SK-N-SH (cell line): ENCODE measurements at regions not wholly inside any gene's neighbourhood (a gene's known extent, or its start where the extent isn't known, plus 50 kb on each side); places are given as distances from the start of the nearest gene placed in this dataset.
A peak's percentile ranks its signal among the peaks of the same experiment; 100 is the strongest.

Source experiments
- CTCF ChIA-PET: fragments of 300-600, 350-600 bp; formaldehyde crosslinking; extraction: SDS; loops from one replicate; lab custom pipeline; 2021; lab: Yijun Ruan, JAX
- POLR2A ChIA-PET: fragments of 350-600 bp; sonication (Branson Sonifier 250); formaldehyde crosslinking; extraction: SDS; loops from one replicate; lab custom pipeline; 2020; ENCODE audit warnings: antibody characterized with exemption, inconsistent platforms; lab: Yijun Ruan, JAX
- DNase-seq: peaks from one replicate; pipeline ENCODE4 v3.0.0; 2012
- H2AFZ ChIP-seq: fragments of 200-600 bp; sonication (generic); 2 replicates; pipeline ENCODE4 v1.8.1; 2016; ENCODE audit warnings: antibody characterized with exemption, mild to moderate bottlenecking, low read depth
- H3F3A ChIP-seq: fragments of 200-600 bp; sonication (generic); replicated peaks from 2 replicates; pipeline ENCODE3; 2016; ENCODE audit warnings: antibody characterized with exemption, mild to moderate bottlenecking; ENCODE audit not compliant: insufficient read depth
- H3K27ac ChIP-seq, 2 experiments: fragments of 200-500 bp in 1 of 2; fragments of 200-600 bp in 1 of 2; sonication (Bioruptor generic) in 1 of 2; sonication (generic), shearing (Covaris generic) in 1 of 2; 2 replicates each; pipeline versions ENCODE4 v1.5.1 to v1.6.1; 2014 to 2016; ENCODE audit warnings: low read depth in 2 of 2, inconsistent platforms in 1 of 2, low read length in 1 of 2, mild to moderate bottlenecking in 1 of 2, mixed read lengths in 1 of 2
- H3K27me3 ChIP-seq: fragments of 200-600 bp; sonication (generic), shearing (Covaris generic); 2 replicates; pipeline ENCODE4 v1.6.1; 2016; ENCODE audit warnings: mixed run types; ENCODE audit not compliant: insufficient read depth
- H3K36me3 ChIP-seq, 2 experiments: fragments of 200-500 bp in 1 of 2; fragments of 200-600 bp in 1 of 2; sonication (Bioruptor generic) in 1 of 2; sonication (generic) in 1 of 2; replicated peaks in 1 of 2; 2 replicates each; pipeline versions ENCODE3 to v1.5.1; 2014 to 2016; ENCODE audit warnings: low read length in 1 of 2, mild to moderate bottlenecking in 1 of 2; ENCODE audit not compliant: insufficient read depth in 2 of 2, control insufficient read depth in 1 of 2
- H3K4me1 ChIP-seq, 2 experiments: fragments of 200-500 bp in 1 of 2; fragments of 200-600 bp in 1 of 2; sonication (Bioruptor generic) in 1 of 2; sonication (generic), shearing (Covaris generic) in 1 of 2; 2 replicates each; pipeline versions ENCODE4 v1.5.1 to v1.6.1; 2014 to 2016; ENCODE audit warnings: low read depth in 1 of 2, low read length in 1 of 2, mixed run types in 1 of 2; ENCODE audit not compliant: insufficient read depth in 2 of 2, control insufficient read depth in 1 of 2
- H3K4me2 ChIP-seq: fragments of 200-600 bp; sonication (generic), shearing (Covaris generic); 2 replicates; pipeline ENCODE4 v1.6.1; 2017; ENCODE audit warnings: mixed run types
- H3K4me3 ChIP-seq, 2 experiments: fragments of 200-500 bp in 1 of 2; fragments of 200-600 bp in 1 of 2; sonication (Bioruptor generic) in 1 of 2; sonication (generic), shearing (Covaris generic) in 1 of 2; 2 replicates each; pipeline versions ENCODE4 v1.5.1 to v1.8.1; 2014 to 2016; ENCODE audit warnings: low read depth in 2 of 2, inconsistent platforms in 1 of 2, low read length in 1 of 2, mild to moderate bottlenecking in 1 of 2, mixed read lengths in 1 of 2, moderate library complexity in 1 of 2
- H3K79me2 ChIP-seq: fragments of 200-600 bp; sonication (generic); 2 replicates; pipeline ENCODE4 v1.8.1; 2017; ENCODE audit warnings: mild to moderate bottlenecking; ENCODE audit not compliant: insufficient read depth
- H3K9ac ChIP-seq: fragments of 200-600 bp; sonication (generic); 2 replicates; pipeline ENCODE4 v1.6.1; 2017; ENCODE audit warnings: mixed run types
- H3K9me2 ChIP-seq: fragments of 200-600 bp; sonication (generic); 2 replicates; pipeline ENCODE4 v1.6.1; 2017; ENCODE audit warnings: mixed run types
- H3K9me3 ChIP-seq: fragments of 200-600 bp; sonication (generic); 2 replicates; pipeline ENCODE4 v1.6.1; 2017; ENCODE audit warnings: mixed run types, mild to moderate bottlenecking, moderate library complexity
- H4K20me1 ChIP-seq: fragments of 200-600 bp; sonication (generic); 2 replicates; pipeline ENCODE4 v1.6.1; 2017; ENCODE audit warnings: mild to moderate bottlenecking, mixed run types; ENCODE audit not compliant: insufficient read depth
- EZH2phosphoT487 ChIP-seq: fragments of 200-600 bp; sonication (generic); IDR thresholded peaks from 2 replicates; pipeline ENCODE4 v1.6.1; 2017; ENCODE audit warnings: low read depth, mixed run types, mild to moderate bottlenecking, antibody characterized with exemption, moderate library complexity, borderline replicate concordance
- FOXJ3 ChIP-seq: sonication (generic); formaldehyde crosslinking; IDR thresholded peaks from 2 replicates; pipeline ENCODE4 v1.5.1; 2020; ENCODE audit warnings: mild to moderate bottlenecking, missing genetic modification reagents
- FOXM1 ChIP-seq: IDR thresholded peaks from 2 replicates; pipeline ENCODE4 v1.4.0; 2012; ENCODE audit warnings: low read depth, mild to moderate bottlenecking
- GABPA ChIP-seq: IDR thresholded peaks from 2 replicates; pipeline ENCODE4 v1.4.0; 2012; ENCODE audit warnings: low read depth, mild to moderate bottlenecking
- MEF2A ChIP-seq: IDR thresholded peaks from 2 replicates; pipeline ENCODE4 v1.4.0; 2012; ENCODE audit warnings: low read depth, borderline replicate concordance
- NRF1 ChIP-seq: IDR thresholded peaks from 2 replicates; pipeline ENCODE4 v1.6.1; 2012; ENCODE audit warnings: low read depth, mild to moderate bottlenecking, low read length
- POLR2AphosphoS5 ChIP-seq: IDR thresholded peaks from 2 replicates; pipeline ENCODE4 v1.6.1; 2012; ENCODE audit warnings: low read depth, low read length
- RAD21 ChIP-seq: IDR thresholded peaks from 2 replicates; pipeline ENCODE4 v1.6.1; 2012; ENCODE audit warnings: mild to moderate bottlenecking, low read length
- RFX5 ChIP-seq: IDR thresholded peaks from 2 replicates; pipeline ENCODE4 v1.6.1; 2012; ENCODE audit warnings: mild to moderate bottlenecking, improper control_type of control experiment, low read length
- SIN3A ChIP-seq: IDR thresholded peaks from 2 replicates; pipeline ENCODE4 v1.6.1; 2012; ENCODE audit warnings: low read depth, mild to moderate bottlenecking, low read length, moderate library complexity, borderline replicate concordance
- TAF1 ChIP-seq: IDR thresholded peaks from 2 replicates; pipeline ENCODE4 v1.6.1; 2012; ENCODE audit warnings: low read depth, mild to moderate bottlenecking, low read length, moderate library complexity, borderline replicate concordance
- TEAD4 ChIP-seq: IDR thresholded peaks from 2 replicates; pipeline ENCODE4 v1.4.0; 2012; ENCODE audit warnings: mild to moderate bottlenecking, borderline replicate concordance; ENCODE audit not compliant: insufficient read depth
- YY1 ChIP-seq: IDR thresholded peaks from 2 replicates; pipeline ENCODE4 v1.4.0; 2012; ENCODE audit warnings: low read depth, mild to moderate bottlenecking
- WGBS: methylation state at CpG from one replicate; pipeline ENCODE4 v1.1.6; 2017; ENCODE audit warnings: low lambda C conversion rate; 5-methylcytosine and 5-hydroxymethylcytosine counted together
- TF ChIP-seq, protein P1 (sequence below): fragments of 150-350 bp; IDR thresholded peaks from 2 replicates; pipeline ENCODE4 v1.6.1; 2017; ENCODE audit warnings: antibody characterized with exemption, low read length, low read depth, borderline replicate concordance
- TF ChIP-seq, protein P2 (sequence below): fragments of 200-600 bp; sonication (generic); IDR thresholded peaks from 2 replicates; pipeline ENCODE4 v1.6.1; 2017; ENCODE audit warnings: antibody characterized with exemption, mild to moderate bottlenecking, moderate library complexity
- TF ChIP-seq, protein P3 (sequence below): fragments of 150-350 bp; IDR thresholded peaks from 2 replicates; pipeline ENCODE4 v1.6.1; 2016; ENCODE audit warnings: mild to moderate bottlenecking, low read depth, low read length

DNA sequence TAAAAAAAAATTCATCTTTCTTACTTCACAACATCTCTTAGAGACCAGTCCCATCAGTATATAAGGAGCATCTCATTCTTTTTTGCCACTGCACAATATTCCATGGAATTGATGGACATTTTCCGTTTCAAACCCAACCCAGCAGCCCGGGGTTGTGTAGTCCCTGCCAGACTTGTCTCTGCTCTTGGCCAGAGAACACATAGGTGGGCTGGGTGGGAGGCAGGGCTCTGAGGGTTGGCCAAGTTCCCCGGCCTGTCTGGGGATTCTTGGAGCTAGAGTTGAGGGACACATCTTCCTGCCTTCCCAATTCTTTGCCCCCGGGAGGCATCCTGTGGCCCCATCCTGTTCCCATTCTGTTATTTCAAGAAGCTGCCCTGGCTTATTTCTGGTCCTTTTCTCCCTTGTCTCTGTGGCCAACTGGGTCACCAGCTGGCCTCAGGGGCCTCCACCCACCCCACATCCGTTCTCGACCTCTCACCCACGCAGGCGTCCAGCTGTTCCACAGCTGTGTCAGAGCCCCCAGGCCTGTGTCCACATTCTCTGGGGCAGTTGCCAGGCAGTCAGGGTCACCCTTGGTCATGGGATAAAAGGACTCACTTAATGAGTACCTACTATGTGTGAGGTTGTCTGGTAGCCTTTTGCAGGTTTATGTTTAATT is 52.0 kb upstream of the CCDC63 start:
- no peak overlapping the region for H2AFZ ChIP-seq
- 51% methylated on average over 6 of the region's 8 CpGs for WGBS
- no peaks in the 10 kb centered on the region for H3K36me3 ChIP-seq
- no peaks in the 10 kb centered on the region for H3K79me2 ChIP-seq
- H3K27ac ChIP-seq = no peak overlapping the region
- CTCF ChIA-PET = no interaction called here
- no peak overlapping the region for H3K9ac ChIP-seq
- no peak overlapping the region for H3K4me2 ChIP-seq
- H3K9me2 ChIP-seq = no peaks in the 10 kb centered on the region
- TF ChIP-seq YY1 = no peak
- no peak for TF ChIP-seq POLR2AphosphoS5
- TF ChIP-seq RFX5 = no peak
- TF ChIP-seq RAD21 = no peak
- TF ChIP-seq, protein P1, sequence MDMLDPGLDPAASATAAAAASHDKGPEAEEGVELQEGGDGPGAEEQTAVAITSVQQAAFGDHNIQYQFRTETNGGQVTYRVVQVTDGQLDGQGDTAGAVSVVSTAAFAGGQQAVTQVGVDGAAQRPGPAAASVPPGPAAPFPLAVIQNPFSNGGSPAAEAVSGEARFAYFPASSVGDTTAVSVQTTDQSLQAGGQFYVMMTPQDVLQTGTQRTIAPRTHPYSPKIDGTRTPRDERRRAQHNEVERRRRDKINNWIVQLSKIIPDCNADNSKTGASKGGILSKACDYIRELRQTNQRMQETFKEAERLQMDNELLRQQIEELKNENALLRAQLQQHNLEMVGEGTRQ = no peak
- TF ChIP-seq TAF1 = no peak
- DNase-seq = peak; percentile 39
- H3K4me3 ChIP-seq = no peak overlapping the region
- POLR2A ChIA-PET = no interaction called here
- no peaks in the 10 kb centered on the region for H3K9me3 ChIP-seq
- H3K4me1 ChIP-seq = no peaks in the 10 kb centered on the region
- no peaks in the 10 kb centered on the region for H3F3A ChIP-seq
- H3K27me3 ChIP-seq = no peaks in the 10 kb centered on the region
- H4K20me1 ChIP-seq = no peaks in the 10 kb centered on the region

DNA sequence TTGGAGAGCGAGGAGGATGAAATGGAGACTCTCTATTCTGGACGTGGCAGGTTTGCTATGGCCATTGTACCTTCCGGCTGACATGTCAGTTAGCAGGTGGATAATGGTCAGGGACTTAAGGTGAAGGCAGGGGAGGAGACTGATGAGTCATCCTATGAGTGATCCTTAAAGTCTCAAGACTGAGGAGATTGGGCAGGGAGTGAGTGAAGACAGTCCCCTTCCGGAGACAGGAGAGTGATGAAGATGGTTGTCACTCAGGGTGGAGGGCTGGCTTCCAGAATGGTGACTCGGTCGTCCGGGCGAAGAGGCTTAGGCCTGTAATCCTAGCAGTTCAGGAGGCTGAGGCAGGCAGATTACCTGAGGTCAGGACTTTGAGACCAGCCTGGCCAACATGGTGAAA is 49.8 kb upstream of the CCDC63 start:
- DNase-seq = no peak
- POLR2A ChIA-PET = no interaction called here
- no peak overlapping the region for H3K4me3 ChIP-seq

More for the DNA sequence above, 49.8 kb upstream of the CCDC63 start:
- Histone ChIP-seq H3K9me2 (no peaks in the 10 kb centered on the region), H3K9me3 (no peaks in the 10 kb centered on the region), H4K20me1 (no peaks in the 10 kb centered on the region), H3K27me3 (no peaks in the 10 kb centered on the region; the same call in 1 of the 2 replicates), H3F3A (no peaks in the 10 kb centered on the region), H3K36me3 (no peaks in the 10 kb centered on the region), H3K4me2 (no peak overlapping the region), H3K79me2 (no peaks in the 10 kb centered on the region), H3K4me1 (no peaks in the 10 kb centered on the region), H2AFZ (no peak overlapping the region), H3K9ac (no peak overlapping the region), H3K27ac (no peak overlapping the region)
- 86% methylated on average over 8 of the region's 8 CpGs for WGBS
- no peak for TF ChIP-seq FOXM1
- no peak for TF ChIP-seq EZH2phosphoT487
- TF ChIP-seq, protein P2, sequence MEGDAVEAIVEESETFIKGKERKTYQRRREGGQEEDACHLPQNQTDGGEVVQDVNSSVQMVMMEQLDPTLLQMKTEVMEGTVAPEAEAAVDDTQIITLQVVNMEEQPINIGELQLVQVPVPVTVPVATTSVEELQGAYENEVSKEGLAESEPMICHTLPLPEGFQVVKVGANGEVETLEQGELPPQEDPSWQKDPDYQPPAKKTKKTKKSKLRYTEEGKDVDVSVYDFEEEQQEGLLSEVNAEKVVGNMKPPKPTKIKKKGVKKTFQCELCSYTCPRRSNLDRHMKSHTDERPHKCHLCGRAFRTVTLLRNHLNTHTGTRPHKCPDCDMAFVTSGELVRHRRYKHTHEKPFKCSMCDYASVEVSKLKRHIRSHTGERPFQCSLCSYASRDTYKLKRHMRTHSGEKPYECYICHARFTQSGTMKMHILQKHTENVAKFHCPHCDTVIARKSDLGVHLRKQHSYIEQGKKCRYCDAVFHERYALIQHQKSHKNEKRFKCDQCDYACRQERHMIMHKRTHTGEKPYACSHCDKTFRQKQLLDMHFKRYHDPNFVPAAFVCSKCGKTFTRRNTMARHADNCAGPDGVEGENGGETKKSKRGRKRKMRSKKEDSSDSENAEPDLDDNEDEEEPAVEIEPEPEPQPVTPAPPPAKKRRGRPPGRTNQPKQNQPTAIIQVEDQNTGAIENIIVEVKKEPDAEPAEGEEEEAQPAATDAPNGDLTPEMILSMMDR = no peak
- TF ChIP-seq SIN3A = no peak
- TF ChIP-seq GABPA = no peak
- no peak for TF ChIP-seq YY1
- TF ChIP-seq NRF1 = no peak
- TF ChIP-seq FOXJ3 (CRISPR knock-in tag) = no peak
- no peak for TF ChIP-seq TEAD4
- TF ChIP-seq, protein P3, sequence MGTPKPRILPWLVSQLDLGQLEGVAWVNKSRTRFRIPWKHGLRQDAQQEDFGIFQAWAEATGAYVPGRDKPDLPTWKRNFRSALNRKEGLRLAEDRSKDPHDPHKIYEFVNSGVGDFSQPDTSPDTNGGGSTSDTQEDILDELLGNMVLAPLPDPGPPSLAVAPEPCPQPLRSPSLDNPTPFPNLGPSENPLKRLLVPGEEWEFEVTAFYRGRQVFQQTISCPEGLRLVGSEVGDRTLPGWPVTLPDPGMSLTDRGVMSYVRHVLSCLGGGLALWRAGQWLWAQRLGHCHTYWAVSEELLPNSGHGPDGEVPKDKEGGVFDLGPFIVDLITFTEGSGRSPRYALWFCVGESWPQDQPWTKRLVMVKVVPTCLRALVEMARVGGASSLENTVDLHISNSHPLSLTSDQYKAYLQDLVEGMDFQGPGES = no peak
- no peak for TF ChIP-seq MEF2A
- CTCF ChIA-PET = interaction anchor here (1.2 to 1.4 kb wide), 2 partner anchors 91 to 180 kb away, joined by 3 read pairs; no protein-coding TSS in a partner anchor
